Gastroesophageal sphincter (tissue), 4 donors: ENCODE measurements at regions not wholly inside any gene's neighbourhood (a gene's known extent, or its start where the extent isn't known, plus 50 kb on each side); places are given as distances from the start of the nearest gene placed in this dataset.

Experiments
- ATAC-seq: fragments of 150-250 bp; one replicate; pipeline ENCODE4 v1.9.1; 2016; ENCODE audit warnings: mild to moderate bottlenecking, moderate library complexity
- H3K27ac ChIP-seq, 4 donors: fragments of 200-600 bp; sonication (generic) in 3 of 4; 1 replicate in 3 of 4; 2 replicates in 1 of 4; pipeline ENCODE4 v1.5.1; 2016 to 2019
- H3K27me3 ChIP-seq: fragments of 200-600 bp; sonication (generic); one replicate; pipeline ENCODE4 v1.5.1; 2019
- H3K36me3 ChIP-seq, 2 donors: fragments of 200-600 bp; sonication (generic); one replicate each; pipeline ENCODE4 v1.5.1; 2019; ENCODE audit warnings: control low read depth in 1 of 2
- H3K4me1 ChIP-seq, 3 donors: fragments of 200-600 bp; sonication (generic); 1 replicate in 2 of 3; 2 replicates in 1 of 3; pipeline ENCODE4 v1.5.1; 2016 to 2019; ENCODE audit warnings: control low read depth in 2 of 3
- H3K4me3 ChIP-seq, 2 donors: fragments of 200-600 bp; sonication (generic); one replicate each; pipeline ENCODE4 v1.5.1; 2019; ENCODE audit warnings: mild to moderate bottlenecking in 1 of 2, moderate library complexity in 1 of 2
- H3K9me3 ChIP-seq, 3 donors: fragments of 200-600 bp; sonication (generic); one replicate each; pipeline ENCODE4 v1.5.1; 2017 to 2019; ENCODE audit warnings: control low read depth in 2 of 3
- EP300 ChIP-seq: sonication (generic); formaldehyde crosslinking; IDR thresholded peaks from one replicate; pipeline ENCODE4 v1.6.1; 2017; ENCODE audit warnings: antibody characterized with exemption, mild to moderate bottlenecking
- POLR2A ChIP-seq, 2 donors: fragments of 450-650 bp; IDR thresholded peaks; one replicate each; pipeline ENCODE4 v1.6.1; 2017; ENCODE audit warnings: antibody characterized with exemption in 2 of 2, mild to moderate bottlenecking in 2 of 2, moderate library complexity in 1 of 2
- POLR2AphosphoS5 ChIP-seq: sonication (generic); formaldehyde crosslinking; IDR thresholded peaks from one replicate; pipeline ENCODE4 v1.6.1; 2017; ENCODE audit warnings: antibody characterized with exemption
- WGBS, 2 donors: methylation state at CpG; one replicate each; pipeline ENCODE4 v1.1.5; 2018; ENCODE audit warnings: low coverage in 1 of 2; 5-methylcytosine and 5-hydroxymethylcytosine counted together
- TF ChIP-seq, protein P1 (sequence below), 4 experiments: fragments of 200-600 bp in 2 of 4; fragments of 450-650 bp in 2 of 4; sonication (generic) in 1 of 4; IDR thresholded peaks; one replicate each; pipeline ENCODE4 v1.5.1; 2017 to 2019; ENCODE audit warnings: antibody characterized with exemption in 4 of 4, mild to moderate bottlenecking in 2 of 4, moderate library complexity in 2 of 4

GRCh38 chr1:78232630-78233029 is 186.9 kb downstream of the GIPC2 start:
- Histone ChIP-seq H3K4me1 (peaks cover 0 to 10% (median 0%) of the 10 kb centered on the region in 3 donors), H3K36me3 (no peaks in the 10 kb centered on the region), H3K27me3 (no peaks in the 10 kb centered on the region), H3K9me3 (no peaks in the 10 kb centered on the region), H3K4me3 (no peak overlapping the region), H3K27ac (no peak overlapping the region)
- TF ChIP-seq POLR2AphosphoS5, result no peak
- TF ChIP-seq EP300, result no peak
- TF ChIP-seq, protein P1, sequence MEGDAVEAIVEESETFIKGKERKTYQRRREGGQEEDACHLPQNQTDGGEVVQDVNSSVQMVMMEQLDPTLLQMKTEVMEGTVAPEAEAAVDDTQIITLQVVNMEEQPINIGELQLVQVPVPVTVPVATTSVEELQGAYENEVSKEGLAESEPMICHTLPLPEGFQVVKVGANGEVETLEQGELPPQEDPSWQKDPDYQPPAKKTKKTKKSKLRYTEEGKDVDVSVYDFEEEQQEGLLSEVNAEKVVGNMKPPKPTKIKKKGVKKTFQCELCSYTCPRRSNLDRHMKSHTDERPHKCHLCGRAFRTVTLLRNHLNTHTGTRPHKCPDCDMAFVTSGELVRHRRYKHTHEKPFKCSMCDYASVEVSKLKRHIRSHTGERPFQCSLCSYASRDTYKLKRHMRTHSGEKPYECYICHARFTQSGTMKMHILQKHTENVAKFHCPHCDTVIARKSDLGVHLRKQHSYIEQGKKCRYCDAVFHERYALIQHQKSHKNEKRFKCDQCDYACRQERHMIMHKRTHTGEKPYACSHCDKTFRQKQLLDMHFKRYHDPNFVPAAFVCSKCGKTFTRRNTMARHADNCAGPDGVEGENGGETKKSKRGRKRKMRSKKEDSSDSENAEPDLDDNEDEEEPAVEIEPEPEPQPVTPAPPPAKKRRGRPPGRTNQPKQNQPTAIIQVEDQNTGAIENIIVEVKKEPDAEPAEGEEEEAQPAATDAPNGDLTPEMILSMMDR (IDR thresholded peaks at IDR 0.05), result no peak
- no peak for TF ChIP-seq POLR2A (IDR thresholded peaks at IDR 0.05)
- ATAC-seq, result no peak

- no peak overlapping the region for H3K4me3 ChIP-seq
Observed at GRCh38 chr1:78234496-78234895, 188.7 kb downstream of the GIPC2 start.

GRCh38 chr1:78236716-78237115 is 190.9 kb downstream of the GIPC2 start:
- TF ChIP-seq POLR2A (IDR thresholded peaks at IDR 0.05), result no peak
- TF ChIP-seq EP300, result no peak
- no peak for TF ChIP-seq POLR2AphosphoS5
- TF ChIP-seq, protein P1 (IDR thresholded peaks at IDR 0.05), result no peak

More at GRCh38 chr1:78234496-78234895, 188.7 kb downstream of the GIPC2 start:
- Histone ChIP-seq H3K27ac (no peak overlapping the region), H3K27me3 (no peaks in the 10 kb centered on the region), H3K4me1 (no peaks in the 10 kb centered on the region), H3K36me3 (no peaks in the 10 kb centered on the region), H3K9me3 (no peaks in the 10 kb centered on the region)
- TF ChIP-seq, protein P1 (IDR thresholded peaks at IDR 0.05), result no peak
- TF ChIP-seq POLR2A (IDR thresholded peaks at IDR 0.05) (no peak), EP300 (no peak), POLR2AphosphoS5 (no peak)
- WGBS, 2 donors, result 70 to 100% methylated on average over 2 to 3 of the region's 3 CpGs
- no peak for ATAC-seq

GRCh38 chr1:78237364-78237916 is 191.7 kb downstream of the GIPC2 start:
- no peaks in the 10 kb centered on the region for H3K36me3 ChIP-seq
- ATAC-seq, result no peak
- no peak overlapping the region for H3K4me3 ChIP-seq
- peaks cover 0 to 13% (median 0%) of the 10 kb centered on the region in 3 donors for H3K4me1 ChIP-seq
- no peaks in the 10 kb centered on the region for H3K9me3 ChIP-seq
- no peak for TF ChIP-seq POLR2AphosphoS5
- TF ChIP-seq, protein P1 (IDR thresholded peaks at IDR 0.05), result no peak
- TF ChIP-seq EP300, result no peak
- TF ChIP-seq POLR2A (IDR thresholded peaks at IDR 0.05), result no peak
- 49 to 63% methylated on average over 4 of the region's 4 CpGs for WGBS, 2 donors
- no peaks in the 10 kb centered on the region for H3K27me3 ChIP-seq
- no peak overlapping the region for H3K27ac ChIP-seq

More at GRCh38 chr1:78236716-78237115, 190.9 kb downstream of the GIPC2 start:
- ATAC-seq, result no peak
- H3K4me1 ChIP-seq, result peaks cover 0 to 13% (median 0%) of the 10 kb centered on the region in 3 donors
- WGBS, 2 donors, result 83% methylated on average over 1 of the region's 1 CpG
- H3K36me3 ChIP-seq, result no peaks in the 10 kb centered on the region
- H3K9me3 ChIP-seq, result no peaks in the 10 kb centered on the region
- no peak overlapping the region for H3K4me3 ChIP-seq
- no peak overlapping the region for H3K27ac ChIP-seq
- no peaks in the 10 kb centered on the region for H3K27me3 ChIP-seq

GRCh38 chr1:78240191-78240590 is 194.4 kb downstream of the GIPC2 start:
- Histone ChIP-seq H3K27me3 (no peaks in the 10 kb centered on the region), H3K36me3 (no peaks in the 10 kb centered on the region), H3K27ac (peak overlapping the region in 1 of 4 donors; percentile 18), H3K4me1 (peaks cover 0 to 13% (median 0%) of the 10 kb centered on the region in 3 donors), H3K4me3 (no peak overlapping the region), H3K9me3 (no peaks in the 10 kb centered on the region)
- no peak for ATAC-seq
- 68 to 81% methylated on average over 2 of the region's 2 CpGs for WGBS, 2 donors
- TF ChIP-seq, protein P1 (IDR thresholded peaks at IDR 0.05), result no peak
- TF ChIP-seq POLR2A (IDR thresholded peaks at IDR 0.05) (no peak), POLR2AphosphoS5 (no peak), EP300 (no peak)
